HG03196 (cell line): ENCODE measurements at regions not wholly inside any gene's neighbourhood (a gene's known extent, or its start where the extent isn't known, plus 50 kb on each side); places are given as distances from the start of the nearest gene placed in this dataset.
"Not testable (repeated sequence)": the region's sequence is repeated elsewhere in the genome, so short reads cannot be mapped to it uniquely, and the experiment has no call there.

ENCODE experiments used
- ATAC-seq: cut with Tn5 transposase; IDR thresholded peaks from one replicate; pipeline ENCODE4 v1.9.1; 2021; ENCODE audit not compliant: unreplicated experiment

- ATAC-seq, result no peak
Measured at GRCh38 chr9:110081395-110081794, 126.6 kb downstream of the C9orf152 start.

- no peak for ATAC-seq
Measured at GRCh38 chr9:110083866-110084265, 124.1 kb downstream of the C9orf152 start.

- no peak for ATAC-seq
Measured at GRCh38 chr9:110086537-110086936, 121.4 kb downstream of the C9orf152 start.

GRCh38 chr9:110087605-110088004 lies 120.4 kb downstream of the C9orf152 start:
- ATAC-seq, result no peak

DNA sequence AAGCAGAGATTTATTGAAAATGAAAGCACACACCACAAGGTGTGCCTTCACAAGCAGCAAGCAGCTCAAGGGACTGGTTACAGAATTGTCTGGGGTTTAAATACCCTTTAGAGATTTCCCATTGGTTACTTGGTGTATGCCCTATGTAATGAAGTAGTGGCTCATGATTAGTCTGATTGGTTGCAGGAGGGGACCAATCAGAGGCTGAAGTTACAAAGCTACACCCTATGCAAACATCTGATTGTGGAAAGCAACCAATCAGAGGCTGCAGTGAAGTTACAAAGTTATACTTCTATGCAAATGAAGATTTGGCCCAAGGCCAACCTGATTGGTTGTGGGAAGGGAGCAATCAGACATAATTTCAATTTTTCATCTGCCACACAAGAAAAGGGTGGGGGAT lies 119.9 kb downstream of the C9orf152 start:
- no peak for ATAC-seq

GRCh38 chr9:110089681-110090370 lies 118.1 kb downstream of the C9orf152 start:
- ATAC-seq, result no peak

DNA sequence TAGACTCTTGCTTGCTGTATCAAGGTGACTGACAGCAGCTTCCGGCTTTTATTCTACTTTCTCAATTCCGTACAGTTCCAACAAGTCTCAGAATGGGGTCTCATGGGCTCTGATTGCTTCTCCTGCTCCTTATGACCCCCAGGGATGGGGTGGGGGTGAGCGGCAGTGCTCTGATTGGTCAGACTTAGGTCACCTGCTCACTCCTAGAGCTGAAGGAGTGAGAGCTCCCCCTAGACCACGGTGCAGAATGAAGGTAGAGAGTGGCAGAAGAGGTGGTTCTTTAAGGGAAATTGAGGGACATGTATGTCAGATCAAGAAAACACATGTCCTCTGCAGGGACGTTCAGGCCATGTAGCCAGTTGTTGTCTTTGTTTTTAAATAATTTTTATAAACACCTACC lies 115.2 kb downstream of the C9orf152 start:
- ATAC-seq, result no peak

DNA sequence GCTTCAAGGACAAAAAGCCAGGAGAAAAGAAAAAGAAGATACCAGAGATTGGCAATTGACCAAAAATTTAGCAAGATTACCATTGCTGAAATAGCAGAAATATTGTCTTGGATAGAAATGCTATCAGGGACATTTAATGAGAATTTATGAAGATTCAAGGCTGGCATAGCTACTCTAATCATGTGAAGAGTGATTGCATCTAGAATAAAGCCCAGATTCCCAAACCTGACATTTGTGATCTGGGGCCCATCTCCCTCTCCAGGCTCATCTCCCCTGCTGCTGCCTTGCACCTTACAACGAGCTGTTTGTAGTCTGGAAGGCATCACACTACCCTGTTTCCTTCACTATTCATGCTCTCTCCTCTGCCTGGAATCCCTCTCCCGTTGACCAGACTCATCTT lies 114.5 kb downstream of the C9orf152 start:
- ATAC-seq, result no peak

GRCh38 chr9:110093871-110094270 lies 114.1 kb downstream of the C9orf152 start:
- no peak for ATAC-seq

- ATAC-seq, result no peak
Measured at GRCh38 chr9:110095161-110095595, 112.8 kb downstream of the C9orf152 start.

DNA sequence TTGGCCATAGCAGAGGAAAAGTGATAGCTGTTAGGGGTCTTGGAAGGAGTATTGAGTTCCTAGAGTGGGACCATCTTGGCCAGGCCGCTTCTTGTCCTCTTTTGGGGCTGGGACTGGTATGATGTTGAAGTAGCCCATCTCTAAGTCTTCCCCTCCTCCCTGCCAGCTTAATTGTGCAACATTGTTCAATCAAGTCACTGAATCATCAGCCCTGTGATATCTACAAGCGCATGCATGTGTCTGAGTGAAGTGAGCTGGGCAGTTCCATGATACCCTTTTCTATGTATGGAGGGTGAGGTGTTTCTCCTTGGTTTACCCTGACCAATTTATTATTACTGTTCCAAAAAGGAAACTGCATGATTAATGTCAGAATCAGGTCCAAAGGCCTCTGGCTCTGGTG lies 112.2 kb downstream of the C9orf152 start:
- no peak for ATAC-seq

- not testable (repeated sequence) for ATAC-seq
Measured at GRCh38 chr9:110096674-110097073, 111.3 kb downstream of the C9orf152 start.

DNA sequence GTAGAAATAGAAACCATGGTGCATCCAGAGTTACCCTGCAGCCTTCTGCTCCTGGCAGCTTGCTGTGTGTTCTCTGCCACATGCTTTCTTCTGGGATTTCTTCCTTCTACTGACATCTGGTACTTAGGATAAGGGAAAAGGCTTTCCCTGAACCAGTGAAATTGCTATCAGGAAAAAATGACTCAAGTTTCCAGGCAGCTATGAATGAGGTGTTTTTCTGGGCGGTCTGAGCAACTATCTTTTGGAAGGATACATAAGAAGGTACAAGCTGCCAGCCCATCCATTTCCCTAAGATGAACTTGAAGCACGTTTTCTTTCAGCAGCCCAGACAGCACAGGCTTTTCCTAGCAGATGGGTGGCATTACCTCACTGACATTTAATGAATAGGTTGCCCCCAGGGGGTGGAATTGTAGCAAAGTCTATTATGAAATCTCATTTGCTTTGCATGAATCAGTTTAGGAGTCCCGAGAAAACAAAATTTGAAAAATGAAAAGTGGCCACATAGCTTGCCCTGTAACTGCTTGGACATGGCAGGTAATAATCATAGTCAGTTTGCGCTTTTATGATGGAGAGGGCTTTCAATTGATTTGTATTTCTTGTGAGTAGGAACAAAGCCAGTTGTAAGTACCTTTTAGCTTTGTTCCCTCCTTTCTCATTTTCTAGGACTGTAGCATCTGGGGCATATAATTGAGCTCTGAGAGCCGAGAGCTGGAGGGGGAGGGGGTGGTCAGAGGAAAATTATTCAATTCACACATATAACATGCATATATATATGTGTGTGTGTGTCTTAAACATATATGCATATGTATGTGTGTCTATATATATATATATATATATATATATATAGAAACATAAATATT lies 108.5 kb downstream of the C9orf152 start:
- no peak for ATAC-seq

- ATAC-seq, result peak; percentile 94
Measured at GRCh38 chr9:110101531-110102161, 106.3 kb downstream of the C9orf152 start.

GRCh38 chr9:110103257-110103656 lies 104.7 kb downstream of the C9orf152 start:
- no peak for ATAC-seq

- ATAC-seq, result no peak
Measured at GRCh38 chr9:110104261-110104809, 103.6 kb downstream of the C9orf152 start.

GRCh38 chr9:110105107-110105506 lies 102.9 kb downstream of the C9orf152 start:
- ATAC-seq, result no peak

- no peak for ATAC-seq
Measured at GRCh38 chr9:110106661-110107060, 101.3 kb downstream of the C9orf152 start.

- no peak for ATAC-seq
Measured at GRCh38 chr9:110109333-110110092, 98.4 kb downstream of the C9orf152 start.

- peak; percentile 87 for ATAC-seq
Measured at GRCh38 chr9:110110154-110110553, 97.8 kb downstream of the C9orf152 start.

DNA sequence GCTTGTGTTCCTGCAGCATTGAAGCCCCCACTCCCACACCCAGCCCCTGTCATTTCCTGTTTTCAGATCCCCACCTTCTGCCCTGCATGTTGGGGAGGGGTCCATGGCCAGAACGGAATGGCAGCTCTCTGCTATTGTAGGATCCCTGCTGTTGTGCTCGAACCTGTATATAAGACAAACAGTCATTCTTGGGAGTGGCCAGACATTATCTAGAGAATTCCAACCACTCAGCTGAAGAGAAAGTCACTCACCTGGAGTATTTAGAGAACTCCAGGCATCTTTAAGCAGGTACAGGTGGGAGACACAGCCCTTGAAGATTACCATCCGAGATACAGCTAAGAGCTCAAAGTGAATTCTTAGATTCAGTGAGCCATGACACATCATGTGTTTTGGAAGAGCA lies 96.1 kb downstream of the C9orf152 start:
- ATAC-seq, result no peak
